Chondrocyte (in vitro differentiated cells): ENCODE measurements at regions not wholly inside any gene's neighbourhood (a gene's known extent, or its start where the extent isn't known, plus 50 kb on each side); places are given as distances from the start of the nearest gene placed in this dataset.

Experiments used
- DNase-seq: peaks from one replicate; pipeline ENCODE4 v3.0.0; 2021; ENCODE audit warnings: mixed read lengths, low spot score
- H3K27ac Mint-ChIP-seq: one replicate; pipeline ENCODE4 v1.8.0; 2021; ENCODE audit warnings: mild to moderate bottlenecking, moderate library complexity, mixed read lengths; ENCODE audit not compliant: unreplicated experiment
- H3K27me3 Mint-ChIP-seq: 2 replicates; pipeline ENCODE4 v1.8.0; 2021; ENCODE audit warnings: low read depth, mixed read lengths
- H3K36me3 Mint-ChIP-seq: 2 replicates; pipeline ENCODE4 v1.8.0; 2021; ENCODE audit warnings: low read depth, mixed read lengths
- H3K4me1 Mint-ChIP-seq: 2 replicates; pipeline ENCODE4 v1.8.0; 2021; ENCODE audit warnings: low read depth, mild to moderate bottlenecking, mixed read lengths
- H3K4me3 Mint-ChIP-seq: one replicate; pipeline ENCODE4 v1.8.0; 2021; ENCODE audit warnings: mild to moderate bottlenecking, moderate library complexity, mixed read lengths; ENCODE audit not compliant: unreplicated experiment
- H3K9me3 Mint-ChIP-seq: 2 replicates; pipeline ENCODE4 v1.8.0; 2021; ENCODE audit warnings: low read depth, mixed read lengths
- CTCF ChIP-seq: fragments of 200-600 bp; sonication (generic); IDR thresholded peaks from 2 replicates; pipeline ENCODE4 v1.5.0; 2021; ENCODE audit warnings: antibody characterized with exemption, mild to moderate bottlenecking, moderate library complexity

GRCh38 chr15:47610736-47611135, 106.6 kb upstream of the SEMA6D start:
- no peak for DNase-seq
- TF ChIP-seq CTCF, result no peak
- H3K9me3 Mint-ChIP-seq, result no peaks in the 10 kb centered on the region
- no peaks in the 10 kb centered on the region for H3K36me3 Mint-ChIP-seq
- no peak overlapping the region for H3K27ac Mint-ChIP-seq
- no peak overlapping the region for H3K4me3 Mint-ChIP-seq
- H3K27me3 Mint-ChIP-seq, result peaks cover 4% of the 10 kb centered on the region
- H3K4me1 Mint-ChIP-seq, result no peaks in the 10 kb centered on the region

- TF ChIP-seq CTCF, result peak; percentile 30
- DNase-seq, result no peak
- Mint-ChIP-seq H3K9me3 (no peaks in the 10 kb centered on the region), H3K27me3 (peaks cover 4% of the 10 kb centered on the region), H3K4me1 (peaks cover 7% of the 10 kb centered on the region), H3K36me3 (no peaks in the 10 kb centered on the region), H3K27ac (no peak overlapping the region), H3K4me3 (no peak overlapping the region)
Measured at GRCh38 chr15:47614360-47615011, 102.8 kb upstream of the SEMA6D start.

- no peak overlapping the region for H3K27ac Mint-ChIP-seq
Measured at GRCh38 chr15:47616876-47617275, 100.4 kb upstream of the SEMA6D start.

GRCh38 chr15:47618241-47618640, 99.1 kb upstream of the SEMA6D start:
- Mint-ChIP-seq H3K4me1 (peaks cover 7% of the 10 kb centered on the region), H3K27ac (no peak overlapping the region), H3K36me3 (no peaks in the 10 kb centered on the region)

More at GRCh38 chr15:47616876-47617275, 100.4 kb upstream of the SEMA6D start:
- H3K4me3 Mint-ChIP-seq, result no peak overlapping the region
- peaks cover 2% of the 10 kb centered on the region for H3K27me3 Mint-ChIP-seq
- TF ChIP-seq CTCF, result no peak
- H3K9me3 Mint-ChIP-seq, result no peaks in the 10 kb centered on the region
- H3K4me1 Mint-ChIP-seq, result peaks cover 7% of the 10 kb centered on the region
- H3K36me3 Mint-ChIP-seq, result no peaks in the 10 kb centered on the region
- DNase-seq, result no peak

More at GRCh38 chr15:47618241-47618640, 99.1 kb upstream of the SEMA6D start:
- DNase-seq, result no peak
- no peak overlapping the region for H3K4me3 Mint-ChIP-seq
- no peaks in the 10 kb centered on the region for H3K9me3 Mint-ChIP-seq
- no peak for TF ChIP-seq CTCF
- H3K27me3 Mint-ChIP-seq, result peaks cover 5% of the 10 kb centered on the region
